GOT3 (cell line): ENCODE measurements at regions not wholly inside any gene's neighbourhood (a gene's known extent, or its start where the extent isn't known, plus 50 kb on each side); places are given as distances from the start of the nearest gene placed in this dataset.
"Not testable (repeated sequence)": the region's sequence is repeated elsewhere in the genome, so short reads cannot be mapped to it uniquely, and the experiment has no call there.

Source experiments
- DNase-seq: peaks from one replicate; lab custom pipeline; 2025; ENCODE audit warnings: mixed read lengths; lab: John Stamatoyannopoulos, UW

- no peak for DNase-seq
These were observed 114.1 kb downstream of the RAB38 start for GRCh38 chr11:88061111-88061510.

GRCh38 chr11:88059326-88059725 is 115.9 kb downstream of the RAB38 start:
- DNase-seq: no peak

GRCh38 chr11:88051396-88051795 is 123.8 kb downstream of the RAB38 start:
- DNase-seq: no peak

GRCh38 chr11:88050247-88050646 is 125.0 kb downstream of the RAB38 start:
- no peak for DNase-seq

GRCh38 chr11:88045288-88045687 is 130.0 kb downstream of the RAB38 start:
- not testable (repeated sequence) for DNase-seq

- not testable (repeated sequence) for DNase-seq
These were observed 130.6 kb downstream of the RAB38 start for GRCh38 chr11:88044658-88045057.

- DNase-seq: no peak
These were observed 132.1 kb downstream of the RAB38 start for GRCh38 chr11:88043149-88043548.

- DNase-seq: no peak
These were observed 132.6 kb downstream of the RAB38 start for GRCh38 chr11:88042647-88043046.

GRCh38 chr11:88042238-88042637 is 133.0 kb downstream of the RAB38 start:
- DNase-seq: no peak

GRCh38 chr11:88041679-88042078 is 133.6 kb downstream of the RAB38 start:
- no peak for DNase-seq

- DNase-seq: no peak
These were observed 135.1 kb downstream of the RAB38 start for GRCh38 chr11:88040148-88040496.

- DNase-seq: no peak
These were observed 135.6 kb downstream of the RAB38 start for GRCh38 chr11:88039476-88040147.

GRCh38 chr11:88038063-88038462 is 137.2 kb downstream of the RAB38 start:
- no peak for DNase-seq

GRCh38 chr11:88036701-88037100 is 138.5 kb downstream of the RAB38 start:
- no peak for DNase-seq

- DNase-seq: no peak
These were observed 140.0 kb downstream of the RAB38 start for GRCh38 chr11:88035271-88035670.

GRCh38 chr11:88017666-88018065 is 157.6 kb downstream of the RAB38 start:
- DNase-seq: no peak

GRCh38 chr11:88016392-88017170 is 158.7 kb downstream of the RAB38 start:
- DNase-seq: no peak

GRCh38 chr11:88015170-88015569 is 160.1 kb downstream of the RAB38 start:
- DNase-seq: no peak

- no peak for DNase-seq
These were observed 161.7 kb downstream of the RAB38 start for GRCh38 chr11:88013508-88014065.

GRCh38 chr11:88012456-88012855 is 162.8 kb downstream of the RAB38 start:
- no peak for DNase-seq

GRCh38 chr11:87976009-87976408 is 199.2 kb downstream of the RAB38 start:
- DNase-seq: no peak

- no peak for DNase-seq
These were observed 200.4 kb downstream of the RAB38 start for GRCh38 chr11:87974797-87975196.

GRCh38 chr11:87972133-87972532 is 203.1 kb downstream of the RAB38 start:
- no peak for DNase-seq
